ENCODE measurements at regions not wholly inside any gene's neighbourhood (a gene's known extent, or its start where the extent isn't known, plus 50 kb on each side); places are given as distances from the start of the nearest gene placed in this dataset.

DNA sequence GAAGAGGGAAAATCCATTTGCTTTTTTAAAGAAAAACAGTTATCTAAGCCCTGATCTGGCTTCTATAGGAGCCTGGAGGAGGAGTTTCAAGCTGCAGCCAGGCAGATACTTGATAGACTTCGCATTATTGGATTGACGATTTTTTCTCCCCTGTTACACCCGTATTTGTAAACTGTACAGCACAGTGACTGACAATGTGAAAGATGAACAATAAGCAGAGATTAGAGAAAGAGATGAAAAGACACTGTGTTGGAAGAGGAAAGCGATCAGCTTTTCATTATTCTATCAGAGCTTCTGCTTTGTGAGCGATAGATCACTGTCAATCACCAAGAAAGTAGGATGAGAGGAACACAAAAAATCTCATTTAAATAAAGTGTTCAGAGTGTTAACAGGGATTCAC, 639.2 kb downstream of the TLL1 start:
- Histone ChIP-seq H2BK12ac (ENCODE audit: low read depth, low read length) (no peak overlapping the region), H3K18ac (ENCODE audit: extremely low read depth, low read length) (no peak overlapping the region), H3K4ac (replicated peaks; ENCODE audit: insufficient read length, low read depth, low read length) (no peak overlapping the region), H3K4me1 (replicated peaks in 1 of 4; ENCODE audit: control insufficient read depth in 3 of 4, insufficient read depth in 4 of 4, low read length in 3 of 4) (no peaks in the 10 kb centered on the region), H4K91ac (replicated peaks; ENCODE audit: insufficient read length, low read length) (no peak overlapping the region), H3K9ac (replicated peaks in 1 of 4; ENCODE audit: extremely low read depth in 1 of 4, low read depth in 3 of 4, low read length in 3 of 4) (no peak overlapping the region), H3K27me3 (replicated peaks in 1 of 4; ENCODE audit: control insufficient read depth in 3 of 4, extremely low read depth in 1 of 4, insufficient read depth in 3 of 4, low read length in 3 of 4) (no peaks in the 10 kb centered on the region), H3K23me2 (ENCODE audit: low read depth, low read length) (no peaks in the 10 kb centered on the region), H2AFZ (ENCODE audit: low read length) (no peak overlapping the region), H3K79me1 (ENCODE audit: low read depth, low read length) (no peaks in the 10 kb centered on the region), H4K5ac (ENCODE audit: insufficient read length, low read depth, low read length) (no peak overlapping the region), H3K14ac (ENCODE audit: insufficient read length) (no peak overlapping the region), H2BK5ac (ENCODE audit: low read depth, low read length) (no peak overlapping the region), H4K20me1 (replicated peaks in 1 of 2; ENCODE audit: control insufficient read depth in 1 of 2, insufficient read depth in 2 of 2, low read length in 2 of 2) (no peaks in the 10 kb centered on the region), H2BK120ac (replicated peaks; ENCODE audit: low read depth, low read length) (no peak overlapping the region), H2AK5ac (ENCODE audit: low read depth, low read length) (no peak overlapping the region), H3K36me3 (ENCODE audit: control insufficient read depth in 2 of 4, insufficient read depth in 4 of 4, low read length in 3 of 4) (no peaks in the 10 kb centered on the region), H3K9me3 (ENCODE audit: insufficient read depth in 2 of 2, low read depth in 1 of 2, low read length in 1 of 2) (no peaks in the 10 kb centered on the region), H3K56ac (replicated peaks; ENCODE audit: insufficient read length, low read depth, low read length) (no peak overlapping the region), H3K4me2 (ENCODE audit: insufficient read depth in 1 of 2, low read depth in 2 of 2, low read length in 2 of 2) (no peak overlapping the region), H3K27ac (ENCODE audit: low read depth, low read length) (no peak overlapping the region), H4K8ac (ENCODE audit: extremely low read depth, insufficient read depth, low read length) (no peak overlapping the region), H3K79me2 (ENCODE audit: control insufficient read depth in 1 of 2, insufficient read depth in 2 of 2, low read length in 2 of 2) (no peaks in the 10 kb centered on the region), H2BK15ac (ENCODE audit: low read length) (no peak overlapping the region), H3K23ac (ENCODE audit: insufficient read length) (no peak overlapping the region), H2BK20ac (ENCODE audit: low read length) (no peak overlapping the region), H3K4me3 (ENCODE audit: extremely low read depth in 1 of 4, insufficient read depth in 2 of 4, low read depth in 3 of 4, low read length in 4 of 4) (no peak overlapping the region)
- ChIA-PET POLR2A (ENCODE audit: partially characterized antibody) (no interaction called here), CTCF (ENCODE audit: partially characterized antibody) (interaction anchor here (0.9 to 5.3 kb wide), 5 partner anchors 11 to 915 kb away, joined by 3 to 28 read pairs (median 4); no protein-coding TSS in a partner anchor)
- WGBS, 2 experiments (ENCODE audit: extremely low coverage in 1 of 2, insufficient coverage in 1 of 2, insufficient read length in 1 of 2, insufficient replicate concordance in 2 of 2, low coverage in 1 of 2, low lambda C conversion rate in 2 of 2, missing lambda C conversion rate in 1 of 2), result 93% methylated on average over 5 of the region's 5 CpGs; no CpG with 5 or more reads in 1 of the 2 experiments
- no peak for DNase-seq (ENCODE audit: low read depth in 1 of 2, low spot score in 2 of 2)
- FAIRE-seq, result no peak
- TF ChIP-seq RXRA (IDR thresholded peaks at IDR 0.05; ENCODE audit: insufficient read depth, low read depth, low read length), result no peak
- no peak for TF ChIP-seq CREB1 (IDR thresholded peaks at IDR 0.05)
- TF ChIP-seq SIX5 (IDR thresholded peaks at IDR 0.05; ENCODE audit: low read depth, low read length), result no peak
- no peak for TF ChIP-seq BRCA1 (IDR thresholded peaks at IDR 0.05; ENCODE audit: low read depth, low read length)
- no peak for TF ChIP-seq PHF8 (conservative IDR thresholded peaks at IDR 0.05; ENCODE audit: low read depth, low read length)
- no peak for TF ChIP-seq NANOG (IDR thresholded peaks at IDR 0.05; ENCODE audit: insufficient read depth, low read depth, low read length, poor library complexity, severe bottlenecking)
- TF ChIP-seq CEBPB (IDR thresholded peaks at IDR 0.05; ENCODE audit: low read depth, low read length), result no peak
- no peak for TF ChIP-seq SIN3A (conservative IDR thresholded peaks at IDR 0.05 in 1 of 2, IDR thresholded peaks at IDR 0.05 in 1 of 2; ENCODE audit: low read depth in 1 of 2, low read length in 2 of 2)
- no peak for TF ChIP-seq NRF1 (IDR thresholded peaks at IDR 0.05; ENCODE audit: low read depth, low read length)
- TF ChIP-seq, protein P1, sequence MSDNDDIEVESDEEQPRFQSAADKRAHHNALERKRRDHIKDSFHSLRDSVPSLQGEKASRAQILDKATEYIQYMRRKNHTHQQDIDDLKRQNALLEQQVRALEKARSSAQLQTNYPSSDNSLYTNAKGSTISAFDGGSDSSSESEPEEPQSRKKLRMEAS (IDR thresholded peaks at IDR 0.05), result no peak
- TF ChIP-seq E2F6 (IDR thresholded peaks at IDR 0.05), result no peak
- no peak for TF ChIP-seq SP4 (IDR thresholded peaks at IDR 0.05; ENCODE audit: low read length)
- TF ChIP-seq TAF7 (optimal IDR thresholded peaks at IDR 0.05; ENCODE audit: borderline replicate concordance, low read depth, low read length), result no peak
- no peak for TF ChIP-seq EGR1 (IDR thresholded peaks at IDR 0.05; ENCODE audit: borderline replicate concordance, low read depth, low read length)
- no peak for TF ChIP-seq ZNF274 (IDR thresholded peaks at IDR 0.05; ENCODE audit: borderline replicate concordance, extremely low read depth, low read length)
